HepG2 (cell line): ENCODE measurements at regions not wholly inside any gene's neighbourhood (a gene's known extent, or its start where the extent isn't known, plus 50 kb on each side); places are given as distances from the start of the nearest gene placed in this dataset.

Source experiments
- ATAC-seq: fragments of 200-7000 bp; cut with Tn5 transposase; 3 replicates; pipeline ENCODE4 v1.9.1; 2020; ENCODE audit warnings: mild to moderate bottlenecking, moderate library complexity
- BruUV-seq: library from RNA; stranded (reverse); fragments of 400-500 nt; replicated peaks from 2 replicates; lab custom pipeline; 2021; lab: Mats Ljungman, UMichigan
- CTCF ChIA-PET: fragments of 300-600 bp; formaldehyde crosslinking; extraction: SDS; loops from one replicate; lab custom pipeline; 2021; ENCODE audit warnings: low total read pairs, inconsistent platforms, low intra/inter-chr PET ratio; lab: Yijun Ruan, JAX
- POLR2A ChIA-PET: fragments of 350-600 bp; sonication (Branson Sonifier 250); formaldehyde crosslinking; loops from one replicate; lab custom pipeline; 2020; ENCODE audit warnings: antibody characterized with exemption, inconsistent platforms; lab: Yijun Ruan, JAX
- DNase-seq: peaks from one replicate; pipeline ENCODE4 v3.0.0-alpha.2; 2015; ENCODE audit warnings: low spot score
- FAIRE-seq: peaks from 3 replicates; lab custom pipeline; 2011; peaks lifted over from hg19 to GRCh38; lab: Jason Lieb, UNC
- H2AFZ ChIP-seq: one replicate; pipeline ENCODE4 v1.6.1; 2011; ENCODE audit warnings: low read length, inconsistent platforms
- H3K27ac ChIP-seq: fragments of 300-600 bp; 3 replicates; pipeline ENCODE4 v1.8.0; 2011; ENCODE audit warnings: mixed run types, mild to moderate bottlenecking, mixed read lengths, low read length, inconsistent platforms; ENCODE audit not compliant: insufficient read depth; ENCODE audit errors: extremely low read length
- H3K27me3 ChIP-seq, 2 experiments: fragments of 200-600 bp in 1 of 2; 2 replicates in 1 of 2; 3 replicates in 1 of 2; pipeline versions ENCODE4 v1.6.0 to v1.8.0; 2011; ENCODE audit warnings: low read length in 2 of 2, mild to moderate bottlenecking in 2 of 2, moderate library complexity in 2 of 2, inconsistent platforms in 1 of 2; ENCODE audit not compliant: insufficient read depth in 2 of 2, control insufficient read depth in 1 of 2
- H3K36me3 ChIP-seq, 2 experiments: fragments of 200-600 bp in 1 of 2; replicated peaks in 1 of 2; 2 replicates in 1 of 2; 3 replicates in 1 of 2; pipeline versions ENCODE4 v1.5.1 to v1.8.0; 2011; ENCODE audit warnings: low read length in 2 of 2, inconsistent platforms in 1 of 2; ENCODE audit not compliant: insufficient read depth in 2 of 2, control insufficient read depth in 1 of 2
- H3K4me1 ChIP-seq: 2 replicates; pipeline ENCODE4 v1.5.1; 2012; ENCODE audit warnings: low read length, inconsistent platforms; ENCODE audit not compliant: insufficient read depth
- H3K4me2 ChIP-seq: 2 replicates; pipeline ENCODE4 v1.6.0; 2011; ENCODE audit warnings: low read depth, low read length, inconsistent platforms
- H3K4me3 ChIP-seq, 3 experiments: fragments of 200-600 bp in 1 of 3; sonication (generic), shearing (Covaris generic) in 1 of 3; replicated peaks in 1 of 3; 2 replicates each; pipeline ENCODE4 v1.5.1; 2011 to 2016; ENCODE audit warnings: low read length in 3 of 3, inconsistent platforms in 2 of 3, low read depth in 2 of 3, mild to moderate bottlenecking in 2 of 3, control low read depth in 1 of 3, mixed read lengths in 1 of 3; ENCODE audit not compliant: insufficient read depth in 1 of 3
- H3K79me2 ChIP-seq: one replicate; pipeline ENCODE4 v1.6.1; 2011; ENCODE audit warnings: low read length, inconsistent platforms; ENCODE audit not compliant: insufficient read depth
- H3K9ac ChIP-seq: 2 replicates; pipeline ENCODE4 v1.6.0; 2011; ENCODE audit warnings: mild to moderate bottlenecking, low read depth, low read length, inconsistent platforms; ENCODE audit not compliant: insufficient read depth
- H3K9me3 ChIP-seq: 2 replicates; pipeline ENCODE4 v1.5.1; 2012; ENCODE audit warnings: mild to moderate bottlenecking, low read length
- H4K20me1 ChIP-seq: 2 replicates; pipeline ENCODE4 v1.6.0; 2011; ENCODE audit warnings: inconsistent platforms, mild to moderate bottlenecking, low read length, moderate library complexity; ENCODE audit not compliant: insufficient read depth
- ATF1 ChIP-seq: IDR thresholded peaks from 2 replicates; pipeline ENCODE4 v1.6.1; 2016; ENCODE audit warnings: mild to moderate bottlenecking, control low read depth
- CENPBD1 ChIP-seq: sonication (generic); formaldehyde crosslinking; IDR thresholded peaks from 2 replicates; pipeline ENCODE4 v1.8.0; 2022; ENCODE audit warnings: missing genetic modification reagents, low read depth, mild to moderate bottlenecking, borderline replicate concordance
- CSRNP2 ChIP-seq: sonication (generic); formaldehyde crosslinking; conservative IDR thresholded peaks from 2 replicates; pipeline ENCODE4 v1.8.0; 2022; ENCODE audit warnings: low read depth, missing genetic modification reagents
- DDIT3 ChIP-seq: sonication (generic); formaldehyde crosslinking; IDR thresholded peaks from 2 replicates; pipeline ENCODE4 v1.4.0; 2020; ENCODE audit warnings: mild to moderate bottlenecking, missing genetic modification reagents
- EP300 ChIP-seq, 3 experiments: sonication (generic) in 1 of 3; formaldehyde crosslinking in 1 of 3; IDR thresholded peaks; 2 replicates each; pipeline versions ENCODE4 v1.5.1 to v1.6.1; 2011 to 2020; ENCODE audit warnings: low read depth in 2 of 3, low read length in 2 of 3, borderline replicate concordance in 1 of 3, improper control_type of control experiment in 1 of 3, mild to moderate bottlenecking in 1 of 3, missing genetic modification reagents in 1 of 3, moderate library complexity in 1 of 3
- GTF2F1 ChIP-seq: fragments of 150-350 bp; IDR thresholded peaks from 2 replicates; pipeline ENCODE4 v1.6.1; 2014; ENCODE audit warnings: low read length
- IKZF4 ChIP-seq: sonication (generic); formaldehyde crosslinking; IDR thresholded peaks from 2 replicates; pipeline ENCODE4 v1.5.1; 2020; ENCODE audit warnings: borderline replicate concordance, mild to moderate bottlenecking, low read depth, missing genetic modification reagents; ENCODE audit errors: not compliant biosample characterization
- NFIC ChIP-seq: IDR thresholded peaks from 2 replicates; pipeline ENCODE4 v1.6.1; 2012; ENCODE audit warnings: mild to moderate bottlenecking, low read length, inconsistent platforms
- SALL1 ChIP-seq: sonication (generic); formaldehyde crosslinking; IDR thresholded peaks from 2 replicates; pipeline ENCODE4 v1.8.0; 2022; ENCODE audit warnings: mild to moderate bottlenecking, missing genetic modification reagents
- ZNF17 ChIP-seq: sonication (generic); formaldehyde crosslinking; IDR thresholded peaks from 2 replicates; pipeline ENCODE4 v1.5.0; 2020; ENCODE audit warnings: mild to moderate bottlenecking, missing genetic modification reagents
- ZNF337 ChIP-seq: sonication (generic); formaldehyde crosslinking; IDR thresholded peaks from 2 replicates; pipeline ENCODE4 v1.5.1; 2020; ENCODE audit warnings: missing genetic modification reagents, low read depth, mild to moderate bottlenecking, borderline replicate concordance
- ZNF709 ChIP-seq: sonication (generic); formaldehyde crosslinking; IDR thresholded peaks from 2 replicates; pipeline ENCODE4 v1.5.0; 2020; ENCODE audit warnings: mild to moderate bottlenecking, missing genetic modification reagents
- in situ Hi-C: cut with HindIII; loops from 2 replicates; pipeline ENCODE4 v1.10.0; 2017; ENCODE audit warnings: low pct_unique_long_range_greater_than_20kb; ENCODE audit not compliant: extremely low pct_ligation_motif_present
- intact Hi-C: fragments of 100-400 bp; cut with micrococcal nuclease; formaldehyde crosslinking; loops from one replicate; pipeline ENCODE4 v1.10.0; 2022; ENCODE audit not compliant: unreplicated experiment

GRCh38 chr11:19661827-19662226, 50.8 kb upstream of the NAV2 start:
- no peak for TF ChIP-seq EP300 (IDR thresholded peaks at IDR 0.05; ENCODE audit: low read depth in 2 of 2, low read length in 2 of 2)
- TF ChIP-seq EP300 (CRISPR knock-in tag; IDR thresholded peaks at IDR 0.05; ENCODE audit: borderline replicate concordance): no peak
- TF ChIP-seq ZNF17 (CRISPR knock-in tag): no peak
- TF ChIP-seq DDIT3 (CRISPR knock-in tag): no peak
- no peak for TF ChIP-seq SALL1 (CRISPR knock-in tag)
- no peak for TF ChIP-seq GTF2F1
- no peak for TF ChIP-seq ZNF337
- TF ChIP-seq IKZF4: no peak
- no peak for TF ChIP-seq NFIC
- no peak for TF ChIP-seq ATF1 (CRISPR knock-in tag)
- no peak for TF ChIP-seq ZNF709 (CRISPR knock-in tag)
- no peak for TF ChIP-seq CSRNP2
- no peak for TF ChIP-seq CENPBD1 (CRISPR knock-in tag)
- DNase-seq (no peak), ATAC-seq (no peak), FAIRE-seq (no peak)
- no peak overlapping the region for H3K27ac ChIP-seq
- no peaks in the 10 kb centered on the region for H3K9me3 ChIP-seq
- in situ Hi-C loops: no loop called here
- ChIA-PET CTCF (no interaction called here), POLR2A (no interaction called here)
- no peaks in the 10 kb centered on the region for H4K20me1 ChIP-seq
- intact Hi-C loops: no loop called here
- no peak overlapping the region for H3K9ac ChIP-seq
- no TSS peak for BruUV-seq
- peaks cover 2 to 3% of the 10 kb centered on the region in 2 experiments; a peak in 1 of 5 replicates for H3K27me3 ChIP-seq
- H3K36me3 ChIP-seq: no peaks in the 10 kb centered on the region
- H3K4me3 ChIP-seq: no peak overlapping the region
- H3K4me1 ChIP-seq: no peaks in the 10 kb centered on the region
- no peaks in the 10 kb centered on the region for H3K79me2 ChIP-seq
- no peak overlapping the region for H2AFZ ChIP-seq
- no peak overlapping the region for H3K4me2 ChIP-seq
